PC-3 (cell line): ENCODE measurements at regions not wholly inside any gene's neighbourhood (a gene's known extent, or its start where the extent isn't known, plus 50 kb on each side); places are given as distances from the start of the nearest gene placed in this dataset.

Experiments
- ATAC-seq: fragments of 200-7000 bp; cut with Tn5 transposase; 2 replicates; pipeline ENCODE4 v1.9.1; 2020; ENCODE audit warnings: mild to moderate bottlenecking, moderate library complexity
- BruUV-seq: library from RNA; stranded (reverse); fragments of 400-500 nt; replicated peaks from 2 replicates; lab custom pipeline; 2021; lab: Mats Ljungman, UMichigan
- CTCF ChIA-PET: fragments of 300-600 bp; sonication (Branson Sonifier 250); formaldehyde crosslinking; loops from one replicate; lab custom pipeline; 2022; ENCODE audit warnings: antibody characterized with exemption; lab: Charles Lee
- POLR2A ChIA-PET: fragments of 300-600 bp; sonication (Branson Sonifier 250); formaldehyde crosslinking; loops from one replicate; lab custom pipeline; 2022; ENCODE audit warnings: antibody characterized with exemption; ENCODE audit not compliant: unreplicated experiment; lab: Charles Lee
- DNase-seq: peaks from one replicate; pipeline ENCODE4 v3.0.0-alpha.2; 2015
- H2AFZ ChIP-seq: fragments of 300-600 bp; sonication (generic); 2 replicates; pipeline ENCODE4 v1.6.0; 2016; ENCODE audit warnings: antibody characterized with exemption, low read length
- H3F3A ChIP-seq: fragments of 300-600 bp; sonication (generic); one replicate; pipeline ENCODE4 v1.6.0; 2017; ENCODE audit warnings: antibody characterized with exemption, low read length, control low read depth, mild to moderate bottlenecking; ENCODE audit not compliant: unreplicated experiment
- H3K27ac ChIP-seq: fragments of 300-600 bp; sonication (generic); 2 replicates; pipeline ENCODE4 v1.5.1; 2016; ENCODE audit warnings: mild to moderate bottlenecking, low read length
- H3K27me3 ChIP-seq: fragments of 300-600 bp; sonication (generic); 2 replicates; pipeline ENCODE4 v1.6.1; 2016; ENCODE audit warnings: low read length, mixed read lengths
- H3K36me3 ChIP-seq: fragments of 300-600 bp; sonication (generic); 2 replicates; pipeline ENCODE4 v1.6.1; 2016; ENCODE audit warnings: low read depth, mixed run types, low read length, mixed read lengths
- H3K4me1 ChIP-seq: fragments of 300-600 bp; sonication (generic); 2 replicates; pipeline ENCODE4 v1.5.1; 2016; ENCODE audit warnings: low read length; ENCODE audit not compliant: insufficient read depth
- H3K4me2 ChIP-seq: fragments of 300-600 bp; sonication (generic); 2 replicates; pipeline ENCODE4 v1.6.0; 2016; ENCODE audit warnings: low read length
- H3K4me3 ChIP-seq: fragments of 300-600 bp; sonication (generic); 2 replicates; pipeline ENCODE4 v1.5.1; 2016; ENCODE audit warnings: mild to moderate bottlenecking, low read length, mixed read lengths
- H3K79me2 ChIP-seq: fragments of 300-600 bp; sonication (generic); 2 replicates; pipeline ENCODE4 v1.6.1; 2017; ENCODE audit warnings: low read length, mixed read lengths
- H3K9ac ChIP-seq: fragments of 300-600 bp; sonication (generic); 2 replicates; pipeline ENCODE4 v1.6.0; 2016; ENCODE audit warnings: mild to moderate bottlenecking, low read length
- H3K9me2 ChIP-seq: fragments of 300-600 bp; sonication (generic); replicated peaks from 2 replicates; pipeline ENCODE4 v1.6.1; 2016; ENCODE audit warnings: mixed run types, low read length, mixed read lengths
- H3K9me3 ChIP-seq: fragments of 300-600 bp; sonication (generic); 2 replicates; pipeline ENCODE4 v1.6.1; 2016; ENCODE audit warnings: low read length, mixed read lengths
- H4K20me1 ChIP-seq: fragments of 300-600 bp; sonication (generic); 2 replicates; pipeline ENCODE4 v1.6.1; 2016; ENCODE audit warnings: low read length, mixed read lengths
- EZH2 ChIP-seq: fragments of 300-600 bp; sonication (generic); IDR thresholded peaks from one replicate; pipeline ENCODE4 v1.6.1; 2017; ENCODE audit warnings: antibody characterized with exemption, mild to moderate bottlenecking, low read length; ENCODE audit not compliant: unreplicated experiment
- EZH2phosphoT487 ChIP-seq: fragments of 300-600 bp; sonication (generic); IDR thresholded peaks from 2 replicates; pipeline ENCODE4 v1.6.1; 2018; ENCODE audit warnings: mild to moderate bottlenecking, antibody characterized with exemption, low read length, borderline replicate concordance
- intact Hi-C: fragments of 100-400 bp; cut with micrococcal nuclease; formaldehyde crosslinking; loops from 2 replicates; pipeline ENCODE4 v1.9.0; 2023
- TF ChIP-seq, protein P1 (sequence below): fragments of 300-600 bp; sonication (generic); conservative IDR thresholded peaks from 2 replicates; pipeline ENCODE4 v1.5.1; 2017; ENCODE audit warnings: antibody characterized with exemption, low read depth, mild to moderate bottlenecking, low read length

DNA sequence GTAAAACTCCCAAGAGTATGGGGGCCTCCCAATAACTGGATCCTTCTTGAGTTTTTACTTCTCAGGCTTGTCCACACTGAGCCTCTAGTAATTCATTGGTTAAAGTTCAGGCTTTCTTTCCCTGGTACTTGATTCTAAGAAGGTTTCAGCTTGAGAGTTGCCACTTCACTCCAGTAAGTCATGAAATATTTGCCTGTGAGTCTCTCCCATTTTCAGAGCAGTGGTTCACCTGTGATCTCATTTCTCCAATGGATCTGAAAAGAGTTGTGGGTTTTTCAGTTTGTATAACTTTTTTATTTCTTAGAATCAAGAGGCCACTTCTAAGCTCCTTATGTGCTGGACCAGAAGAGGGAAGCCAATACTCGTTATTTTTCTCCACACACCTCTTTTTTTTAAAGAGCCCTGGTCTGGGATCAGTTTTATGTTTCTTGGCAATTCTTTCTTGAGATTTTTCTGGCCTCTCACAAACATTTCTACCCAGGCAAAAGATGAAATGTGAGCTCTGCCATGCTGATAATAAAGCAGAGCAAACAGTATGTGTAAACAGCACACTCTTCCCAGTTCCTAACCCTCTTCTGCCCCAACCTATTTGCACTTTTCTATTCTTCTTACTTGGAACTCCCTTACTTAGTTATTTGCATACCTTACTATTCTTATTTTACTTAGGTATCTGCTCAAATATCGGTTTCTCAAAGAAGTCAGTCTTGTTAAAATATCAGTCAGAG is 983.4 kb downstream of the CCSER2 start:
- Histone ChIP-seq H3K4me1 (no peaks in the 10 kb centered on the region), H3K9me3 (no peaks in the 10 kb centered on the region), H3K9ac (no peak overlapping the region), H3K27me3 (no peaks in the 10 kb centered on the region), H3K36me3 (no peaks in the 10 kb centered on the region), H3K79me2 (no peaks in the 10 kb centered on the region), H3K9me2 (no peaks in the 10 kb centered on the region), H3K27ac (no peak overlapping the region), H4K20me1 (no peaks in the 10 kb centered on the region), H3K4me3 (no peak overlapping the region), H3K4me2 (no peak overlapping the region), H2AFZ (no peak overlapping the region), H3F3A (no peaks in the 10 kb centered on the region)
- BruUV-seq = no TSS peak
- DNase-seq (no peak), ATAC-seq (no peak)
- intact Hi-C loops = no loop called here
- TF ChIP-seq EZH2phosphoT487 = no peak
- TF ChIP-seq EZH2 = no peak
- TF ChIP-seq, protein P1, sequence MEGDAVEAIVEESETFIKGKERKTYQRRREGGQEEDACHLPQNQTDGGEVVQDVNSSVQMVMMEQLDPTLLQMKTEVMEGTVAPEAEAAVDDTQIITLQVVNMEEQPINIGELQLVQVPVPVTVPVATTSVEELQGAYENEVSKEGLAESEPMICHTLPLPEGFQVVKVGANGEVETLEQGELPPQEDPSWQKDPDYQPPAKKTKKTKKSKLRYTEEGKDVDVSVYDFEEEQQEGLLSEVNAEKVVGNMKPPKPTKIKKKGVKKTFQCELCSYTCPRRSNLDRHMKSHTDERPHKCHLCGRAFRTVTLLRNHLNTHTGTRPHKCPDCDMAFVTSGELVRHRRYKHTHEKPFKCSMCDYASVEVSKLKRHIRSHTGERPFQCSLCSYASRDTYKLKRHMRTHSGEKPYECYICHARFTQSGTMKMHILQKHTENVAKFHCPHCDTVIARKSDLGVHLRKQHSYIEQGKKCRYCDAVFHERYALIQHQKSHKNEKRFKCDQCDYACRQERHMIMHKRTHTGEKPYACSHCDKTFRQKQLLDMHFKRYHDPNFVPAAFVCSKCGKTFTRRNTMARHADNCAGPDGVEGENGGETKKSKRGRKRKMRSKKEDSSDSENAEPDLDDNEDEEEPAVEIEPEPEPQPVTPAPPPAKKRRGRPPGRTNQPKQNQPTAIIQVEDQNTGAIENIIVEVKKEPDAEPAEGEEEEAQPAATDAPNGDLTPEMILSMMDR = no peak
- ChIA-PET POLR2A (no interaction called here), CTCF (no interaction called here)

DNA sequence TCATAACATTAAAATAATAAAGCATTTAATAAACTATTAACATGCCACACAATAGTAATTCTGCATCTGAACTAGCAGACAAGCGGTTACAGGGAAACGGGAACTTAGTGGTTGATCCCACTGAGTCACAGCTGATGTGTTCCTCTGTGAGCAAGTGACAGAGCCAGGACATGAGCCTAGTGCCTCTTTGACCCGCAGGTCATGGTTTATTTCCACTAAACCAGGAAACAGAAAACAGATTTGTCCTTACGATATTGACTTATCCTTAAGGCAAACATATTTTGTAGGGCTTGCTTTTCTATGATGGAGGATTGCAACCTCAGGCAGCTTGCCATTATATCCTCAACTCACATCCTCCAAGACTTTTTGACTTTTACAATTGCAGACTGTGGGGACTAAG is 987.3 kb downstream of the CCSER2 start:
- Histone ChIP-seq H3K79me2 (no peaks in the 10 kb centered on the region), H3K36me3 (no peaks in the 10 kb centered on the region), H3F3A (no peaks in the 10 kb centered on the region), H4K20me1 (no peaks in the 10 kb centered on the region), H3K4me3 (no peak overlapping the region), H3K27ac (no peak overlapping the region), H3K9ac (no peak overlapping the region), H2AFZ (no peak overlapping the region), H3K9me3 (no peaks in the 10 kb centered on the region), H3K4me2 (no peak overlapping the region), H3K4me1 (no peaks in the 10 kb centered on the region), H3K9me2 (no peaks in the 10 kb centered on the region), H3K27me3 (no peaks in the 10 kb centered on the region)
- no TSS peak for BruUV-seq
- intact Hi-C loops = no loop called here
- ChIA-PET CTCF (no interaction called here), POLR2A (no interaction called here)
- no peak for DNase-seq
- ATAC-seq = no peak
- TF ChIP-seq, protein P1 = no peak
- TF ChIP-seq EZH2phosphoT487 (no peak), EZH2 (no peak)

DNA sequence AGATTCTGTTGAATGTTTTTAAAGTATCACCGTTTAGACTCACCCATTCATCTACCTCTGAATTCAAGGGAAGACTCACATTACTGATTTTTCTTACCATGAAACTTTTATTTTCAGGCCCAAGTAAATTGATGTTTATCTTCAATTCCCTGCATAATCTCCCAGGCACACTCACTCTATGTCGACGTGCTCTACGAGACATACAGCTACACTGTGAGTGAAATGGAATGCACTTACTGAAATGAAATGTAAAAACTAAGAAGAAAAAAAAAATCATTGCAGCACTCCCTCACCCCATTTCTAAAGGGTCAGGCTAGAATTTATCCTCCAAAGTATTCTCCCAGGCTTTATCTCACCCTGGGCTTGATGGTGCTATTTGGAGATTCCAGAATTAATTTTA is 987.9 kb downstream of the CCSER2 start:
- no peak overlapping the region for H3K4me3 ChIP-seq
- no peaks in the 10 kb centered on the region for H3K27me3 ChIP-seq
- H4K20me1 ChIP-seq = no peaks in the 10 kb centered on the region
- H3K36me3 ChIP-seq = no peaks in the 10 kb centered on the region
- no peaks in the 10 kb centered on the region for H3K9me3 ChIP-seq
- no peak overlapping the region for H3K4me2 ChIP-seq
- H3K9me2 ChIP-seq = no peaks in the 10 kb centered on the region
- ATAC-seq (no peak), DNase-seq (no peak)
- H3F3A ChIP-seq = no peaks in the 10 kb centered on the region
- TF ChIP-seq, protein P1 = no peak
- TF ChIP-seq EZH2 (no peak), EZH2phosphoT487 (no peak)
- ChIA-PET CTCF (no interaction called here), POLR2A (no interaction called here)
- BruUV-seq = no TSS peak
- no peaks in the 10 kb centered on the region for H3K79me2 ChIP-seq
- no peaks in the 10 kb centered on the region for H3K4me1 ChIP-seq
- intact Hi-C loops = no loop called here
- H3K27ac ChIP-seq = no peak overlapping the region
- no peak overlapping the region for H3K9ac ChIP-seq
- H2AFZ ChIP-seq = no peak overlapping the region
